ENCODE measurements at regions not wholly inside any gene's neighbourhood (a gene's known extent, or its start where the extent isn't known, plus 50 kb on each side); places are given as distances from the start of the nearest gene placed in this dataset.

DNA sequence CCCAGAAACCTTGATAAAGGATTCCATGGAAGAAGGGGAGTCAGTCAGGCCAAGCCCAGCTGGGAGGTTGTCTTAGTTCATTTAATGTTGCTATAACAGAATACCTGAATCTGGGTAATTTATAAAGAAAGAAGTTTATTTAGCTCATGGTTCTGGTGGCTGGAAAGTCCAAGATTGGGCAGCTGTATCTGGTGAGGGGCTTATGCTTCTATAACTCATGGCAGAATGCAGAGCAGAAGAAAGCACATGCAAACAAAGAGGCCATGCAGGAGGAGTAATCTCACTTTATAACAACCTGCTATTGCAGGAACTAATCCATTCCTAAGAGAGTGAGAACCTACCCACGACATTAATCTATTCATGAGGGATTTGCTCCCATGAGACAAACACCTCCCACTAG is 54.2 kb upstream of the ANKRD1 start:
- H3K36me3 ChIP-seq (ENCODE audit: insufficient read depth, low read length) = no peaks in the 10 kb centered on the region
- H3K27me3 ChIP-seq (ENCODE audit: insufficient read depth, low read length) = no peaks in the 10 kb centered on the region
- no peaks in the 10 kb centered on the region for H3K4me1 ChIP-seq (ENCODE audit: insufficient read depth, low read length)
- H3K9me3 ChIP-seq (ENCODE audit: low read length) = no peaks in the 10 kb centered on the region
- H2AFZ ChIP-seq (ENCODE audit: low read depth, low read length) = no peak overlapping the region
- H3K4me3 ChIP-seq (ENCODE audit: low read length) = no peak overlapping the region

DNA sequence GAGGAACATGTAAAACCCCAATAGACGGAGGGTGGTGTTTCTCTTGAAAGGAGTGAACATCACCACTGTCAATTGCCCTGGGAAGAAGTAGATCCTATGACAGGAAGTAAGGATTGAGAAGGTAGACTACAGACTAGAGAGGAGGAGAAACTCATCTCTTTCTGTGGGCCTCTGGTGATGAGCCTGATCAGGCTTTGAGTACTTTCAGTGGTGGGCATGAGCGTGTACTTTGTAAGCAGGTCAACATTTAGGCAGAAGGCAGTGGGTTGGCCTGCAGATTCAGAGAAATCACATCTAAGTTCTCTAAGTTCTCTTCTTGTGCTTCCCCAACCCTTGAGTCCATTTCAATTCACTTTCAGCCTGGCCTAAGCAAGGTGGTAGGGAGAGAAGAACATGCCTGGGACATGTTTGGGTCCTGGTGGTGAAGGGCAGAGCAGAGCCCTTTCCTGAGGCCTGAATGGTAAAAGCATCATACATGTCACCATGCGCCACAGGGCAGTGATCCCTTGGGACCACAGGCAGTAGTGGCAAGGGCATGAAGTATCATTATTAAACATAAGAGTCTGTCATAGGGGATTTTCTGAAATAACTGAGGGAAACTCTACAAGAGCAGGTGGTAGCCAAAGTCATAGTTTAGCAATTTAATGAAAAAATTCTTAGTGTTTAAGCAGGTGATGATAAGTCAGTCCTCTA is 56.4 kb upstream of the ANKRD1 start:
- Histone ChIP-seq H3K27me3 (ENCODE audit: insufficient read depth, low read length) (no peaks in the 10 kb centered on the region), H3K4me3 (ENCODE audit: low read length) (no peak overlapping the region), H3K36me3 (ENCODE audit: insufficient read depth, low read length) (no peaks in the 10 kb centered on the region), H3K9me3 (ENCODE audit: low read length) (no peaks in the 10 kb centered on the region), H2AFZ (ENCODE audit: low read depth, low read length) (no peak overlapping the region), H3K4me1 (ENCODE audit: insufficient read depth, low read length) (no peaks in the 10 kb centered on the region)

DNA sequence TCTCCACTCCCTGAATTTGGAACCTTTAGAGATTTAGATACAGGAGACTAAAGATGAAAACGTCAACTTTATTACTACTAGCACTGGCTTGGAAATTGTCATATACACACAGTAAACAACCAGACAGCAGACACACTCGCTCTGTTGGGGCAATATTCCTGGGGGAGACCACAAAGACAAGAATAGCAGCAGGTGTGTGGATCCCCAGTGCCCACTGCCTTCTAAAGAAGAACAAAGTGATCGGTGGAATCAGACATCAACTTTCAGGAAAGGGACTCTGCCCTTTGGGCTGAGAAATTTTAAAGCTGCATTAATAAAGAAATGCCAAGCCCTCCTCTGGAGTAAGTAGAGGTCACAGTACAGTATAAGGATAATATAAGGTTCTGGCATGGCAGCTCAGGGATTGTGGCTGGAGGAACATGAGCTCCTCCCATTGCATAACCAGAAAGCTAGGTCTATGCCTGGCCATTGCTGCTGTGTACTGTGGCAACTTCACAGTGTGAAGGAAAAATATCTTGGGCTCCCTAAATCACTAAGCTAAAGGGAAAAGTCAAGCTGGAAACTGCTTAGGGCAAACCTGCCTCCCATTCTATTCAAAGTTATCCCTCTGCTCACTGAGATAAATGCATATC is 57.1 kb upstream of the ANKRD1 start:
- Histone ChIP-seq H2AFZ (ENCODE audit: low read depth, low read length) (no peak overlapping the region), H3K4me3 (ENCODE audit: low read length) (no peak overlapping the region), H3K9me3 (ENCODE audit: low read length) (no peaks in the 10 kb centered on the region), H3K36me3 (ENCODE audit: insufficient read depth, low read length) (no peaks in the 10 kb centered on the region), H3K27me3 (ENCODE audit: insufficient read depth, low read length) (no peaks in the 10 kb centered on the region), H3K4me1 (ENCODE audit: insufficient read depth, low read length) (no peaks in the 10 kb centered on the region)

DNA sequence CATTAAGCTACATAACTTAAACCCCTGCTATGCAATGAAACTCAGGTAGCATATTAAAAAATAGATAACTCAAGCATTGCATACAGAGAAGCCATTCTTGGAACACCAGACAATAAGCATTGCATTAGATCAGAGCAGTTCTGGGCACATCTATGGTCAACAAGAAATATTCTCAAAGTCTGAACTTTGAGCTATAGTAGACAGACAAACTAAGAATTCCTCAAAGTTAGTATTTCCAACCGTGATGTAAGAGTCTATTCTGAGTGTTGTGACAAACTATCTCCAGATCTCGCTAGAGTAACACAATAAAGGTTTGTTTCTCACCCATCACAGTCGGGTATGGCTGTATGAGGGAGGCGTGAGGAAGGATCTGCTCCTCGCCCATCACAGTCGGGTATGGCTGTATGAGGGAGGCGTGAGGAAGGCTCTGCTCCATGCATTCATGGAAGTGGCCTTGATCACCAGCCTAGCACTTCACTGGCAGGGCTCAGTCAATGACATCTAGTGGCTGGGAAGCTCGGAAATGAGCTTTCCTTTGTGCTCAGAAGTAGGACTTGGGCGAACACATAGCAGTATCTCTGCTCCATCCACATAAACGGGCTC is 61.6 kb upstream of the ANKRD1 start:
- no peak overlapping the region for H2AFZ ChIP-seq (ENCODE audit: low read depth, low read length)
- H3K27me3 ChIP-seq (ENCODE audit: insufficient read depth, low read length) = no peaks in the 10 kb centered on the region
- no peaks in the 10 kb centered on the region for H3K9me3 ChIP-seq (ENCODE audit: low read length)
- H3K4me3 ChIP-seq (ENCODE audit: low read length) = no peak overlapping the region
- no peaks in the 10 kb centered on the region for H3K36me3 ChIP-seq (ENCODE audit: insufficient read depth, low read length)
- H3K4me1 ChIP-seq (ENCODE audit: insufficient read depth, low read length) = peaks cover 26% of the 10 kb centered on the region

DNA sequence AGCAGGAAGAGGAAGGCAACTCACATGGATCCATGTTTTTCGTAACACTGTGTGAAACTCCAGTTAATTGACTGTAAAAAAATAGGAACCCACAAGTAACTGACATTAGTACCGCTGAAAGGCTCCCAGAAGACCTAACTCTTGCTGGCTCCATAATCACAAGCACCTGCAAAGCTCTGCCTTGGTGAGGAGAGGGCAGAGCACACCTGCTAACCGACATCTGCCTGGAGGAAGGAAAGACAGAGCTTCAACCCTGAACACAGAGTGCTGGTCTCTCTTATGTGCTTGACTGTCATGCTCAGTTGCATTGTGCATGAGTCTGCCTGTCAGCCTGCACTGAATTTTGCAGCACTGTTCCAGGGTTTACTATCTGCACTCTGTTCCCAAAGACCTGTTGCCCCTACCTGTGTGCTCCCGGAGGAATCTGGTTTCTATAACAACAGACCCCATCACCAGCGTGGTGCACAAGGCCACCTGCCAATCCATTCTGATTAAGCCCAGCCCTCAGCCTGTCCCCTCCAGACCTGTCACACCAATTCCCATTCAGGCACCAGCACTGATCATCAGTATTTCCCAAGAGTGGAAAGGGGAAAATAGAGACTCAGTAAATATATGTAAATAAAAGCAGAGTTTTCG is 63.1 kb upstream of the ANKRD1 start:
- H2AFZ ChIP-seq (ENCODE audit: low read depth, low read length) = no peak overlapping the region
- H3K4me1 ChIP-seq (ENCODE audit: insufficient read depth, low read length) = peaks cover 26% of the 10 kb centered on the region
- H3K27me3 ChIP-seq (ENCODE audit: insufficient read depth, low read length) = no peaks in the 10 kb centered on the region
- H3K36me3 ChIP-seq (ENCODE audit: insufficient read depth, low read length) = no peaks in the 10 kb centered on the region
- H3K9me3 ChIP-seq (ENCODE audit: low read length) = no peaks in the 10 kb centered on the region
- no peak overlapping the region for H3K4me3 ChIP-seq (ENCODE audit: low read length)

DNA sequence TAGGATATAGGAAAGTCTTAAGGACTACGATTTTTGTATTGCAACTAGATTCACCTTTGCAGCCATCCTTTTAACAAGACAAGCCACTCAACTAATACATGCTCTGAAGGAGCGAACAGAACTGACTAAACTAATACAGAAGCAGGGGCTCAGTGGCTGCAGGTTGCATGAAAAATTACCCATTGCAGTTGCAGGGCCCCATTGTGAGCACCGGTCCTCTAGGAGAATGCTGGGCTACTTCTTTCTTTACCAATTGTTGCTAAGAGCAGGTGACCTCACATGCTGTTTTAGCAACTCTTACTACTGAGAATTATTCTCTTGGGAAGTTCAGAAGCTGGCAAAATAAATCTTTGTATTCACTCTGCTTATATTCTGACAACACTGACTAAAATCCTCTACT is 64.0 kb upstream of the ANKRD1 start:
- no peak overlapping the region for H3K4me3 ChIP-seq (ENCODE audit: low read length)
- H3K9me3 ChIP-seq (ENCODE audit: low read length) = no peaks in the 10 kb centered on the region
- H3K36me3 ChIP-seq (ENCODE audit: insufficient read depth, low read length) = no peaks in the 10 kb centered on the region
- no peak overlapping the region for H2AFZ ChIP-seq (ENCODE audit: low read depth, low read length)
- H3K4me1 ChIP-seq (ENCODE audit: insufficient read depth, low read length) = peaks cover 26% of the 10 kb centered on the region
- no peaks in the 10 kb centered on the region for H3K27me3 ChIP-seq (ENCODE audit: insufficient read depth, low read length)

DNA sequence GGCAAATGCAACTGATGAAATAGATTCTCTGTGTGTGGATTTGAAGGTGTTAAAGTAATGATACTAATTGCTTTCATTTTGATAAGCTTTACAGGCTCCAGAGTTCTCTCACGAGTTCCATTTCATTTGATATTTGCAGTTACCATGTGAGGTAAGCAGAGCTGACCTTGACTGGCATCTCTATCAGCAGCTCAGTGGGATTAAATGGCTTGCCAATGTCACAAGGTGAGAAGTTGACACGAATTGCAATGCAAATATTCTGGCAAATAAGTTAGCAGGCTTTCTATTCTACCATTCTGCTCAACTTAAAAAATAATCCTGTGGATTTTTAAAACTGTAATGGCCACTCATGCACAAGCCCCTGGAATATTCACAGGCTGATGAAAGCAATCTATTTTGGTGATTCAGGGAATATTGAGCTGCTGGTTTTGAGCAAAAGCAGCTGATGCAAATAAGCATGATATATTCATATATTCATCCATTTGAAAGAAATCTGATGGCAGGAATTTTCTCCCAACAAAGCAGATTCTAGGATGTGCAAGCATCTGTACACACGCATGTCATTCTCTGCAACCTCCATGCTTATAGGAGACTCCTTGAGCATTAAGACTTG is 64.5 kb upstream of the ANKRD1 start:
- Histone ChIP-seq H3K9me3 (ENCODE audit: low read length) (no peaks in the 10 kb centered on the region), H3K4me3 (ENCODE audit: low read length) (no peak overlapping the region), H3K4me1 (ENCODE audit: insufficient read depth, low read length) (peaks cover 26% of the 10 kb centered on the region), H3K27me3 (ENCODE audit: insufficient read depth, low read length) (no peaks in the 10 kb centered on the region), H3K36me3 (ENCODE audit: insufficient read depth, low read length) (no peaks in the 10 kb centered on the region), H2AFZ (ENCODE audit: low read depth, low read length) (peak overlapping the region; percentile 24)

DNA sequence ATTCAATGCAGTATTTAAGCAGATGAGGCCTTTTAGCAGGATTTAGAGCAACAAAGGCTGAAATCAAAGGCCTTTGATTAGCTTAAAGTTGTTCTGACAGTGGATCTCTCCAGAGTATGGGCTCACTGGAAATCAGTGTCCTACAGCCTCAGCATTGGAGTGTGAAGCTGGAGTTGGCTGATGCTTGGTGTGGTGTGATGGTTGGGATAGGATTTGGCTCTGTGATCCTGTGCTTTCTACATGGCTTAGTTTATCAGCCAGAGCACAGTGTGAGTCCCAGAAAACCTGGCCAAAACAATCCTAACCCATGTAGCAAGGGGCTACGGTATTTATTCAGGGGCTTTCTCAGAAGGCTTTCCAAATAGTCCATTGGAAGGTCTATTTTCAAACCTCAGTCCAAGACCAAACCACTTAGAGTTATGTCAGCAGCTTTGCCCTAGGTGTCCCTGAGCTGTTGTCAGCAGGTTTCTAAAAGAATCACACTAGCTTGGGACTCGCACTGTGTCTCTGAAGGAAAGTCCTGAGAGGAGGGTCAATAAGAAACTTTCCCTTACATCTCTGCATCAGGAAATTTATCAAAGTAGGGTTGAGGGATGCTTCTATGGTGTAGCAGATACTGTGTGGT is 65.4 kb upstream of the ANKRD1 start:
- no peak overlapping the region for H2AFZ ChIP-seq (ENCODE audit: low read depth, low read length)
- peaks cover 26% of the 10 kb centered on the region for H3K4me1 ChIP-seq (ENCODE audit: insufficient read depth, low read length)
- H3K27me3 ChIP-seq (ENCODE audit: insufficient read depth, low read length) = no peaks in the 10 kb centered on the region
- no peaks in the 10 kb centered on the region for H3K9me3 ChIP-seq (ENCODE audit: low read length)
- H3K36me3 ChIP-seq (ENCODE audit: insufficient read depth, low read length) = no peaks in the 10 kb centered on the region
- H3K4me3 ChIP-seq (ENCODE audit: low read length) = no peak overlapping the region

DNA sequence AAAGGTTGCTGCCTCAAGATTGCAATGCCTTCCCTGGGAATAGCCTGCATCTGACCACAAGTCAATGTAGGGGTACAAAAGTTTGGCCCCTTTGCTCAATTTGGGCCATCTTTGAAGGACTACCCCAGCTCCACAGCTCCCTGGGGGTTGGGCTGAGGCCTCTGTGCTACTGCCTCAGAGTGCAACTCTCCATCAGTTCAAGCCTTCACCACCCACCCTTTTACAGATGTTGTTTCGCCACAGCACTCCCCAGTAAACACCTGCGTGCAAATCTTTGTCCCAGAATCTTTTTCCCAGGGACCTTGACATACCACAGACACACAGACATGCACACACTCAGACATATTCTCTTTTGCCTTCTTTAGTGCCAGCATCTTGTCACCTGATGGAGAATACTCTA is 66.0 kb upstream of the ANKRD1 start:
- H3K27me3 ChIP-seq (ENCODE audit: insufficient read depth, low read length) = no peaks in the 10 kb centered on the region
- H2AFZ ChIP-seq (ENCODE audit: low read depth, low read length) = no peak overlapping the region
- H3K4me1 ChIP-seq (ENCODE audit: insufficient read depth, low read length) = peaks cover 26% of the 10 kb centered on the region
- no peak overlapping the region for H3K4me3 ChIP-seq (ENCODE audit: low read length)
- H3K36me3 ChIP-seq (ENCODE audit: insufficient read depth, low read length) = no peaks in the 10 kb centered on the region
- no peaks in the 10 kb centered on the region for H3K9me3 ChIP-seq (ENCODE audit: low read length)

DNA sequence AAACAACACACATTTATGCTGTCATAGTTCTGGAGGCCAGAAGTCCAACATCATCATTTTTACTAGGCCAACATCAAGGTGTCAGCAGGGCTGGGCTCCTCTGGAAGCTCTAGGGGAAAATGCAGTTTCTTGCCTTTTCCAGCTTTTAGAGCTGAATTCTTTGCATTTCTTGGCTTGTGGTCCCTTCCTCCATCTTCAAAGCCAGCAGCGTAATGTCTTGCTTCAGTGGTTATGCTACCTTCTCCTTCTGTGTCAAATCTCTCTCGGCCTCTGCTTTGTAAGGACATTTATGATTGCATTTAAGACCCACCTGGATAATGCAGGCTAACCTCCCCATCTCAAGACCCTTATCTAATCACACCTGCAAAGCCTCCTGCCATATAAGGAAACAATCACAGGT is 66.5 kb upstream of the ANKRD1 start:
- Histone ChIP-seq H2AFZ (ENCODE audit: low read depth, low read length) (no peak overlapping the region), H3K27me3 (ENCODE audit: insufficient read depth, low read length) (no peaks in the 10 kb centered on the region), H3K4me1 (ENCODE audit: insufficient read depth, low read length) (peaks cover 26% of the 10 kb centered on the region), H3K36me3 (ENCODE audit: insufficient read depth, low read length) (no peaks in the 10 kb centered on the region), H3K4me3 (ENCODE audit: low read length) (no peak overlapping the region), H3K9me3 (ENCODE audit: low read length) (no peaks in the 10 kb centered on the region)

DNA sequence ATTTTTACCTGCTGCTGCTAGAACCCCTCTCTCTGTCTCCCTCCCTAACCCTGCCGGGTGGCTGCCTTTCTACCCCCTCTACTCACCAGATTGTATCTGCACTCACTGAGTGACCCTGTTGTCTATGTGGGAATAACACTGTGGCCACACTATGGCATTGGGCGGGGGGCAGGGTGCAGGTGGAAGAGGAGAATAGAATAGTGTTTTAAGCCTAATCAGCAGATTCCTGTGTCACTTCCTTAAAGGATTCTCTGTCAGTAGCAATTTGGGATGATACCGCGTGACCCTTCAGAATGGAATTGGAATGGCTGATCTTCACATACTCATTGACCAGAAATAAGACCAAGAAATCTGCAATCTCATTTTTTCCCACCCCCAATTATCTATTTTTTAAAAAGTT is 67.1 kb upstream of the ANKRD1 start:
- H3K9me3 ChIP-seq (ENCODE audit: low read length) = no peaks in the 10 kb centered on the region
- no peaks in the 10 kb centered on the region for H3K27me3 ChIP-seq (ENCODE audit: insufficient read depth, low read length)
- H3K36me3 ChIP-seq (ENCODE audit: insufficient read depth, low read length) = no peaks in the 10 kb centered on the region
- H3K4me1 ChIP-seq (ENCODE audit: insufficient read depth, low read length) = peaks cover 26% of the 10 kb centered on the region
- H3K4me3 ChIP-seq (ENCODE audit: low read length) = no peak overlapping the region
- H2AFZ ChIP-seq (ENCODE audit: low read depth, low read length) = no peak overlapping the region

DNA sequence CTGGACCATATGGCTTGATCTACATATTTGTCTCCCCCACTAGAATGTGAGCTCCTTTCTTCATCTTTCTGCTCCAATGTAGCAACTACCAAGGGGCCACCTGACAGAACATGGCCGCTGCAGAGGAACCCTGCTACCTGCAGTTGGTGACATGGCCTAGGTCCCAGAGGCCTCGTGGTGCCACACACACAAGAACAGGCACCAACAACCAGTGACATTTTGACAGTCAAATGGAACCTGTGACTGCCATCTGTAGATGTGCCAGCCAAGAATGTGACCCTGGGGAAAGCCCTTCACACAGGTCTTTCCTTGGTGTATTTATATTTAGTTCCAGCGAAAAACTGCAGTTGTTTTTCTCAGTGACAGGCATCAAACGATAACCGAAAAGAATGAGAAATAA is 67.9 kb upstream of the ANKRD1 start:
- no peaks in the 10 kb centered on the region for H3K27me3 ChIP-seq (ENCODE audit: insufficient read depth, low read length)
- no peaks in the 10 kb centered on the region for H3K36me3 ChIP-seq (ENCODE audit: insufficient read depth, low read length)
- peaks cover 26% of the 10 kb centered on the region for H3K4me1 ChIP-seq (ENCODE audit: insufficient read depth, low read length)
- no peak overlapping the region for H2AFZ ChIP-seq (ENCODE audit: low read depth, low read length)
- no peaks in the 10 kb centered on the region for H3K9me3 ChIP-seq (ENCODE audit: low read length)
- H3K4me3 ChIP-seq (ENCODE audit: low read length) = no peak overlapping the region

DNA sequence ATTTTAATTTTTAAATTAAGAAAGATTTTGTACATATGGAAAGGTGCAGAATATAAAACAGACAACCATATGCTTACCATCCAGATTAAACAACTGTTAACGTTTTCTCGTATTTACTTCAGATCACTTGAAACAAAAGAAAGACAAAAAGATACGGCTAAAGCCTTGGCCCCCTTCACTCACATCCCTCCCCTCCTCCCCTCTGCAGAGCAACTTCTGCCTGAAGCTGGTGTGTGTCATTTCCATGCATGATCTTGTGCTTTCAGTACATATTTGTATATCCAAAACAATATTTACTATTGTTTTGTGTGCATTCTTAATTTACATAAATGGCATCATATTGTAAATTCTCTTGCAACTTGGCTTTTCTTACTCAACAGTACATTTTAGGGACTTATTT is 68.5 kb upstream of the ANKRD1 start:
- no peaks in the 10 kb centered on the region for H3K27me3 ChIP-seq (ENCODE audit: insufficient read depth, low read length)
- H3K36me3 ChIP-seq (ENCODE audit: insufficient read depth, low read length) = no peaks in the 10 kb centered on the region

More for the DNA sequence above, 68.5 kb upstream of the ANKRD1 start:
- H3K9me3 ChIP-seq (ENCODE audit: low read length) = no peaks in the 10 kb centered on the region
- H2AFZ ChIP-seq (ENCODE audit: low read depth, low read length) = no peak overlapping the region
- no peak overlapping the region for H3K4me3 ChIP-seq (ENCODE audit: low read length)
- H3K4me1 ChIP-seq (ENCODE audit: insufficient read depth, low read length) = peaks cover 20% of the 10 kb centered on the region
